ENCODE measurements at regions not wholly inside any gene's neighbourhood (a gene's known extent, or its start where the extent isn't known, plus 50 kb on each side); places are given as distances from the start of the nearest gene placed in this dataset.
"Not testable (repeated sequence)": the region's sequence is repeated elsewhere in the genome, so short reads cannot be mapped to it uniquely, and the experiment has no call there.

DNA sequence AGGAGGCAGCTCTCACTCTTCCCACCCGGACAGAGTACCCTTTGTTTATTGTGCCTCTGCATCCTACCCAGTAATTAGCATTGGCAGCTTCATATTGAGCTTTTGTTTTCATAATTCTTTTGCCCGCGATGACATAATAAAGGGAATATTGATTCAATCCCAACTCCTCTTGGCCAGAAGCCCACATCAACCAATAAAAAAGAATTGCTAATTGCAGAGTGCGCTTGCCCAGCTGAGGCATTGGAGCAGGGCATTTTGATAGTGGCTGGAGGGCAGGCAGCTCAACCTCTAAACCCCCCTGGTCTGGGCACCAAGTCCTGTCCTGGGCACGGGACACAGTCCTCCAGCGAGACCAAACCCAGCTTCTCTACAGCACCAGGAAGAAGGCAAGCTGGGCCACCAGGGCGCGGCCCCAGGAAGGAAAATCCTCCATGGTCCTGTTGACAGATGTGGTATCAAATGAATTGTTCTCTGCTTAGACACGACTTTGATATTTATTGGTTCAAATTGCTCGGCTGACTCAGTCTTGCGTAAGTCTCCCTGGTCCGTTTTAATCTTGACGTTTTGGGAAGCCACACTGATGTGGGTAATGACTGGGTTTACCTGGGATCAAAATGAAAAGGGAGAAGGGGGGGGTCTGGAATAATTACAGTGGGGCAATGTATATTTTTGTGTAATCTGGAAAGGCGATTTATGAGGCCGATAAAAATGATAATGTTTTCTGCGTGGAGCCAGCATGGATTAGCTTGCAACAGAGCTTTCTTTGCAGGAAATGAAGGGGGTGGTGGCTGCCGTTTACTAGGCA, 220.7 kb upstream of the MSX2 start:
- TF ChIP-seq CTCF (IDR thresholded peaks at IDR 0.05; ENCODE audit: control insufficient read depth, insufficient read depth, low read depth, low read length, missing control alignments): no peak
- peak; percentile 85 for DNase-seq (ENCODE audit: low read depth)
- no peak overlapping the region; the same call in none of the 2 replicates for H3K4me3 ChIP-seq (ENCODE audit: control insufficient read depth, low read depth, low read length)

- no peak overlapping the region; the same call in 1 of the 2 replicates for H3K4me3 ChIP-seq (ENCODE audit: control insufficient read depth, low read depth, low read length)
- no peak for DNase-seq (ENCODE audit: low read depth)
- no peak for TF ChIP-seq CTCF (IDR thresholded peaks at IDR 0.05; ENCODE audit: control insufficient read depth, insufficient read depth, low read depth, low read length, missing control alignments)
Observed at GRCh38 chr5:174504266-174504726, 220.1 kb upstream of the MSX2 start.

DNA sequence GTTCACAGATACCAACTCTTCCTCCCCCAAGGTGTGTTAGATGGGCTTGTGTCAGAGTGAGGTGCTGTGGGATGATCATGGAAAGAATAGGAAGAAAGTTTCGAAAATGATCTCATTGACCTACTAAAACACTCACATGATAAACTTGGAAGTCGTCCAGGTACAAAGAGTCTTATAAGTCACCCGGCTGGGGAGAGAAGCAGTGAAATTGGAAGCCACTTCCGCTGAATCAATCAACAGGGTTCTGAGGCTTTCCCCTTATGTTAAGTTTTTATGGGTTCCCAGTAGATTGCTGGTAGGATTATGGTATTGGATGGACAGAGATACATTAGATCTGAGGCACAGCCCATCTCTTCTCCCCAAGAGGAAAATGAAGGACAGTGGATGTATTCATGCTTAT, 218.8 kb upstream of the MSX2 start:
- TF ChIP-seq CTCF (IDR thresholded peaks at IDR 0.05; ENCODE audit: control insufficient read depth, insufficient read depth, low read depth, low read length, missing control alignments): no peak
- DNase-seq (ENCODE audit: low read depth): peak; percentile 45
- no peak overlapping the region for H3K4me3 ChIP-seq (ENCODE audit: control insufficient read depth, low read depth, low read length)

- not testable (repeated sequence) for DNase-seq (ENCODE audit: low read depth); H3K4me3 ChIP-seq (ENCODE audit: control insufficient read depth, low read depth, low read length)
Observed at GRCh38 chr5:174510782-174511453, 213.5 kb upstream of the MSX2 start.

GRCh38 chr5:174511714-174512253, 212.6 kb upstream of the MSX2 start:
- no peak for DNase-seq (ENCODE audit: low read depth)
- TF ChIP-seq CTCF (IDR thresholded peaks at IDR 0.05; ENCODE audit: control insufficient read depth, insufficient read depth, low read depth, low read length, missing control alignments): no peak
- H3K4me3 ChIP-seq (ENCODE audit: control insufficient read depth, low read depth, low read length): no peak overlapping the region

DNA sequence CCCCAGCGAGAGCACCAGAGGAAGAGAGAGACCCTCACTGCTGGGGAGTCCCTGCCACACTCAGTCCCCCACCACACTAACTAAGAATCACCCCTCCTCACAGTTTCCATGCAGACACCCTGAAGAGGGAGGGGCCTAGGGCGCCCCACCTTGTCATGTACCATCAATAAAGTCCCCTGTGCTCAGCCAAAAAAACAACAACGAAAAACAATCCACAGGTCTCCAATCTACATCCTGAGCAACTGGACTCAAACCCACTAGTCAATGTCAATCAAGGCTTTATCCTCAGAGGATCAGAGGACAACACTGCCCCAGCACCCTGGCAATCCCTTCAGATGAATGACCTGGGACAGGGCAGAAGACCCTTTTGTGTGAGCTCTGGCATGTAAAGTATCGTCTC, 210.1 kb upstream of the MSX2 start:
- no peak for DNase-seq (ENCODE audit: low read depth)
- no peak overlapping the region for H3K4me3 ChIP-seq (ENCODE audit: control insufficient read depth, low read depth, low read length)

More for the DNA sequence above, 210.1 kb upstream of the MSX2 start:
- no peak for TF ChIP-seq CTCF (IDR thresholded peaks at IDR 0.05; ENCODE audit: control insufficient read depth, insufficient read depth, low read depth, low read length, missing control alignments)

Measured in AG09309 (cell line).